HepG2 (cell line): ENCODE measurements at regions not wholly inside any gene's neighbourhood (a gene's known extent, or its start where the extent isn't known, plus 50 kb on each side); places are given as distances from the start of the nearest gene placed in this dataset.
A peak's percentile ranks its signal among the peaks of the same experiment; 100 is the strongest.

Experiments
- ATAC-seq: fragments of 200-7000 bp; cut with Tn5 transposase; 3 replicates; pipeline ENCODE4 v1.9.1; 2020; ENCODE audit warnings: mild to moderate bottlenecking, moderate library complexity
- BruUV-seq: library from RNA; stranded (reverse); fragments of 400-500 nt; replicated peaks from 2 replicates; lab custom pipeline; 2021; lab: Mats Ljungman, UMichigan
- CTCF ChIA-PET: fragments of 300-600 bp; formaldehyde crosslinking; extraction: SDS; loops from one replicate; lab custom pipeline; 2021; ENCODE audit warnings: low total read pairs, inconsistent platforms, low intra/inter-chr PET ratio; lab: Yijun Ruan, JAX
- POLR2A ChIA-PET: fragments of 350-600 bp; sonication (Branson Sonifier 250); formaldehyde crosslinking; loops from one replicate; lab custom pipeline; 2020; ENCODE audit warnings: antibody characterized with exemption, inconsistent platforms; lab: Yijun Ruan, JAX
- DNase-seq: peaks from one replicate; pipeline ENCODE4 v3.0.0-alpha.2; 2015; ENCODE audit warnings: low spot score
- FAIRE-seq: peaks from 3 replicates; lab custom pipeline; 2011; peaks lifted over from hg19 to GRCh38; lab: Jason Lieb, UNC
- H2AFZ ChIP-seq: one replicate; pipeline ENCODE4 v1.6.1; 2011; ENCODE audit warnings: low read length, inconsistent platforms
- H3K27ac ChIP-seq: fragments of 300-600 bp; 3 replicates; pipeline ENCODE4 v1.8.0; 2011; ENCODE audit warnings: mixed run types, mild to moderate bottlenecking, mixed read lengths, low read length, inconsistent platforms; ENCODE audit not compliant: insufficient read depth; ENCODE audit errors: extremely low read length
- H3K27me3 ChIP-seq, 2 experiments: fragments of 200-600 bp in 1 of 2; 2 replicates in 1 of 2; 3 replicates in 1 of 2; pipeline versions ENCODE4 v1.6.0 to v1.8.0; 2011; ENCODE audit warnings: low read length in 2 of 2, mild to moderate bottlenecking in 2 of 2, moderate library complexity in 2 of 2, inconsistent platforms in 1 of 2; ENCODE audit not compliant: insufficient read depth in 2 of 2, control insufficient read depth in 1 of 2
- H3K36me3 ChIP-seq, 2 experiments: fragments of 200-600 bp in 1 of 2; replicated peaks in 1 of 2; 2 replicates in 1 of 2; 3 replicates in 1 of 2; pipeline versions ENCODE4 v1.5.1 to v1.8.0; 2011; ENCODE audit warnings: low read length in 2 of 2, inconsistent platforms in 1 of 2; ENCODE audit not compliant: insufficient read depth in 2 of 2, control insufficient read depth in 1 of 2
- H3K4me1 ChIP-seq: 2 replicates; pipeline ENCODE4 v1.5.1; 2012; ENCODE audit warnings: low read length, inconsistent platforms; ENCODE audit not compliant: insufficient read depth
- H3K4me2 ChIP-seq: 2 replicates; pipeline ENCODE4 v1.6.0; 2011; ENCODE audit warnings: low read depth, low read length, inconsistent platforms
- H3K4me3 ChIP-seq, 3 experiments: fragments of 200-600 bp in 1 of 3; sonication (generic), shearing (Covaris generic) in 1 of 3; replicated peaks in 1 of 3; 2 replicates each; pipeline ENCODE4 v1.5.1; 2011 to 2016; ENCODE audit warnings: low read length in 3 of 3, inconsistent platforms in 2 of 3, low read depth in 2 of 3, mild to moderate bottlenecking in 2 of 3, control low read depth in 1 of 3, mixed read lengths in 1 of 3; ENCODE audit not compliant: insufficient read depth in 1 of 3
- H3K79me2 ChIP-seq: one replicate; pipeline ENCODE4 v1.6.1; 2011; ENCODE audit warnings: low read length, inconsistent platforms; ENCODE audit not compliant: insufficient read depth
- H3K9ac ChIP-seq: 2 replicates; pipeline ENCODE4 v1.6.0; 2011; ENCODE audit warnings: mild to moderate bottlenecking, low read depth, low read length, inconsistent platforms; ENCODE audit not compliant: insufficient read depth
- H3K9me3 ChIP-seq: 2 replicates; pipeline ENCODE4 v1.5.1; 2012; ENCODE audit warnings: mild to moderate bottlenecking, low read length
- H4K20me1 ChIP-seq: 2 replicates; pipeline ENCODE4 v1.6.0; 2011; ENCODE audit warnings: inconsistent platforms, mild to moderate bottlenecking, low read length, moderate library complexity; ENCODE audit not compliant: insufficient read depth
- ATF6 ChIP-seq: sonication (generic); formaldehyde crosslinking; conservative IDR thresholded peaks from 2 replicates; pipeline ENCODE4 v1.4.0; 2020; ENCODE audit warnings: missing genetic modification reagents
- BORCS8-MEF2B ChIP-seq: sonication (generic); formaldehyde crosslinking; IDR thresholded peaks from 2 replicates; pipeline ENCODE4 v1.8.0; 2022; ENCODE audit warnings: mild to moderate bottlenecking, missing genetic modification reagents
- BRCA1 ChIP-seq: sonication (generic); formaldehyde crosslinking; IDR thresholded peaks from 2 replicates; pipeline ENCODE4 v1.4.0; 2020; ENCODE audit warnings: missing genetic modification reagents
- ELK4 ChIP-seq: sonication (generic); formaldehyde crosslinking; IDR thresholded peaks from 2 replicates; pipeline ENCODE4 v1.9.0; 2021; ENCODE audit warnings: missing genetic modification reagents, borderline replicate concordance
- HNRNPL ChIP-seq: fragments of 200-400 bp; formaldehyde crosslinking; IDR thresholded peaks from 2 replicates; pipeline ENCODE4 v1.6.1; 2017; ENCODE audit warnings: mild to moderate bottlenecking, low read depth, low read length
- RFX3 ChIP-seq: IDR thresholded peaks from 2 replicates; pipeline ENCODE4 v1.6.1; 2016; ENCODE audit warnings: missing biosample characterization, missing genetic modification reagents
- STAG1 ChIP-seq: sonication (generic); formaldehyde crosslinking; IDR thresholded peaks from 2 replicates; pipeline ENCODE4 v1.4.0; 2020; ENCODE audit warnings: missing genetic modification reagents
- ZBTB8A ChIP-seq: sonication (generic); formaldehyde crosslinking; IDR thresholded peaks from 2 replicates; pipeline ENCODE4 v1.4.0; 2020; ENCODE audit warnings: mild to moderate bottlenecking, low read depth, missing genetic modification reagents, borderline replicate concordance
- ZNF121 ChIP-seq: sonication (generic); formaldehyde crosslinking; IDR thresholded peaks from 2 replicates; pipeline ENCODE4 v1.5.0; 2020; ENCODE audit warnings: mild to moderate bottlenecking, missing genetic modification reagents
- ZNF142 ChIP-seq: sonication (generic); formaldehyde crosslinking; IDR thresholded peaks from 2 replicates; pipeline ENCODE4 v1.4.0; 2020; ENCODE audit warnings: missing genetic modification reagents
- ZNF317 ChIP-seq: sonication (generic); formaldehyde crosslinking; IDR thresholded peaks from 2 replicates; pipeline ENCODE4 v1.5.0; 2020; ENCODE audit warnings: mild to moderate bottlenecking, missing genetic modification reagents
- ZNF513 ChIP-seq: sonication (generic); formaldehyde crosslinking; conservative IDR thresholded peaks from 2 replicates; pipeline ENCODE4 v1.5.0; 2020; ENCODE audit warnings: missing genetic modification reagents
- ZNF567 ChIP-seq: sonication (generic); formaldehyde crosslinking; IDR thresholded peaks from 2 replicates; pipeline ENCODE4 v1.8.1; 2023; ENCODE audit warnings: mild to moderate bottlenecking, missing genetic modification reagents, borderline replicate concordance
- ZNF678 ChIP-seq: sonication (generic); formaldehyde crosslinking; IDR thresholded peaks from 2 replicates; pipeline ENCODE4 v1.4.0; 2020; ENCODE audit warnings: mild to moderate bottlenecking, missing genetic modification reagents
- WGBS: methylation state at CpG from one replicate; pipeline ENCODE4 v1.1.6; 2017; ENCODE audit warnings: low lambda C conversion rate; 5-methylcytosine and 5-hydroxymethylcytosine counted together
- in situ Hi-C: cut with HindIII; loops from 2 replicates; pipeline ENCODE4 v1.10.0; 2017; ENCODE audit warnings: low pct_unique_long_range_greater_than_20kb; ENCODE audit not compliant: extremely low pct_ligation_motif_present
- intact Hi-C: fragments of 100-400 bp; cut with micrococcal nuclease; formaldehyde crosslinking; loops from one replicate; pipeline ENCODE4 v1.10.0; 2022; ENCODE audit not compliant: unreplicated experiment

- POLR2A ChIA-PET: no interaction called here
- intact Hi-C loops (loop anchor here (1.0 to 5.0 kb wide), 3 partner anchors 193 to 394 kb away; no protein-coding TSS in a partner anchor), in situ Hi-C loops (loop anchor here (5.0 to 10.0 kb wide), 2 partner anchors 308 to 391 kb away; no protein-coding TSS in a partner anchor)
- H3K79me2 ChIP-seq: no peaks in the 10 kb centered on the region
- no peaks in the 10 kb centered on the region for H4K20me1 ChIP-seq
- DNase-seq (peak; percentile 9), FAIRE-seq (no peak), ATAC-seq (no peak)
- H3K4me3 ChIP-seq: no peak overlapping the region
- 2% methylated on average over 3 of the region's 3 CpGs for WGBS
- no peak overlapping the region for H3K27ac ChIP-seq
- H3K9ac ChIP-seq: no peak overlapping the region
- CTCF ChIA-PET: interaction anchor here (1.2 to 1.5 kb wide), 2 partner anchors 309 to 394 kb away, joined by 4 to 12 read pairs; no protein-coding TSS in a partner anchor
- H3K9me3 ChIP-seq: no peaks in the 10 kb centered on the region
- H3K27me3 ChIP-seq: no peaks in the 10 kb centered on the region
- BruUV-seq: no TSS peak
- H3K36me3 ChIP-seq: no peaks in the 10 kb centered on the region
- H3K4me2 ChIP-seq: no peak overlapping the region
- H3K4me1 ChIP-seq: no peaks in the 10 kb centered on the region
- no peak overlapping the region for H2AFZ ChIP-seq
- TF ChIP-seq ZBTB8A (CRISPR knock-in tag) (no peak), ATF6 (CRISPR knock-in tag) (no peak), ZNF121 (no peak), ZNF317 (CRISPR knock-in tag) (no peak), HNRNPL (no peak), BRCA1 (CRISPR knock-in tag) (no peak), STAG1 (CRISPR knock-in tag) (peak; percentile 57), BORCS8-MEF2B (CRISPR knock-in tag) (no peak), ZNF678 (CRISPR knock-in tag) (no peak), ZNF142 (CRISPR knock-in tag) (no peak), RFX3 (no peak), ZNF513 (CRISPR knock-in tag) (no peak), ZNF567 (CRISPR knock-in tag) (no peak), ELK4 (no peak)
Measured at GRCh38 chr3:86774082-86774691, 216.8 kb downstream of the VGLL3 start.
